SK-N-SH (cell line): ENCODE measurements at regions not wholly inside any gene's neighbourhood (a gene's known extent, or its start where the extent isn't known, plus 50 kb on each side); places are given as distances from the start of the nearest gene placed in this dataset.

Experiments
- CTCF ChIA-PET: fragments of 300-600, 350-600 bp; formaldehyde crosslinking; extraction: SDS; loops from one replicate; lab custom pipeline; 2021; lab: Yijun Ruan, JAX
- POLR2A ChIA-PET: fragments of 350-600 bp; sonication (Branson Sonifier 250); formaldehyde crosslinking; extraction: SDS; loops from one replicate; lab custom pipeline; 2020; ENCODE audit warnings: antibody characterized with exemption, inconsistent platforms; lab: Yijun Ruan, JAX
- DNase-seq: peaks from one replicate; pipeline ENCODE4 v3.0.0; 2012
- H2AFZ ChIP-seq: fragments of 200-600 bp; sonication (generic); 2 replicates; pipeline ENCODE4 v1.8.1; 2016; ENCODE audit warnings: antibody characterized with exemption, mild to moderate bottlenecking, low read depth
- H3F3A ChIP-seq: fragments of 200-600 bp; sonication (generic); replicated peaks from 2 replicates; pipeline ENCODE3; 2016; ENCODE audit warnings: antibody characterized with exemption, mild to moderate bottlenecking; ENCODE audit not compliant: insufficient read depth
- H3K27ac ChIP-seq, 2 experiments: fragments of 200-500 bp in 1 of 2; fragments of 200-600 bp in 1 of 2; sonication (Bioruptor generic) in 1 of 2; sonication (generic), shearing (Covaris generic) in 1 of 2; 2 replicates each; pipeline versions ENCODE4 v1.5.1 to v1.6.1; 2014 to 2016; ENCODE audit warnings: low read depth in 2 of 2, inconsistent platforms in 1 of 2, low read length in 1 of 2, mild to moderate bottlenecking in 1 of 2, mixed read lengths in 1 of 2
- H3K27me3 ChIP-seq: fragments of 200-600 bp; sonication (generic), shearing (Covaris generic); 2 replicates; pipeline ENCODE4 v1.6.1; 2016; ENCODE audit warnings: mixed run types; ENCODE audit not compliant: insufficient read depth
- H3K36me3 ChIP-seq, 2 experiments: fragments of 200-500 bp in 1 of 2; fragments of 200-600 bp in 1 of 2; sonication (Bioruptor generic) in 1 of 2; sonication (generic) in 1 of 2; replicated peaks in 1 of 2; 2 replicates each; pipeline versions ENCODE3 to v1.5.1; 2014 to 2016; ENCODE audit warnings: low read length in 1 of 2, mild to moderate bottlenecking in 1 of 2; ENCODE audit not compliant: insufficient read depth in 2 of 2, control insufficient read depth in 1 of 2
- H3K4me1 ChIP-seq, 2 experiments: fragments of 200-500 bp in 1 of 2; fragments of 200-600 bp in 1 of 2; sonication (Bioruptor generic) in 1 of 2; sonication (generic), shearing (Covaris generic) in 1 of 2; 2 replicates each; pipeline versions ENCODE4 v1.5.1 to v1.6.1; 2014 to 2016; ENCODE audit warnings: low read depth in 1 of 2, low read length in 1 of 2, mixed run types in 1 of 2; ENCODE audit not compliant: insufficient read depth in 2 of 2, control insufficient read depth in 1 of 2
- H3K4me2 ChIP-seq: fragments of 200-600 bp; sonication (generic), shearing (Covaris generic); 2 replicates; pipeline ENCODE4 v1.6.1; 2017; ENCODE audit warnings: mixed run types
- H3K4me3 ChIP-seq, 2 experiments: fragments of 200-500 bp in 1 of 2; fragments of 200-600 bp in 1 of 2; sonication (Bioruptor generic) in 1 of 2; sonication (generic), shearing (Covaris generic) in 1 of 2; 2 replicates each; pipeline versions ENCODE4 v1.5.1 to v1.8.1; 2014 to 2016; ENCODE audit warnings: low read depth in 2 of 2, inconsistent platforms in 1 of 2, low read length in 1 of 2, mild to moderate bottlenecking in 1 of 2, mixed read lengths in 1 of 2, moderate library complexity in 1 of 2
- H3K79me2 ChIP-seq: fragments of 200-600 bp; sonication (generic); 2 replicates; pipeline ENCODE4 v1.8.1; 2017; ENCODE audit warnings: mild to moderate bottlenecking; ENCODE audit not compliant: insufficient read depth
- H3K9ac ChIP-seq: fragments of 200-600 bp; sonication (generic); 2 replicates; pipeline ENCODE4 v1.6.1; 2017; ENCODE audit warnings: mixed run types
- H3K9me2 ChIP-seq: fragments of 200-600 bp; sonication (generic); 2 replicates; pipeline ENCODE4 v1.6.1; 2017; ENCODE audit warnings: mixed run types
- H3K9me3 ChIP-seq: fragments of 200-600 bp; sonication (generic); 2 replicates; pipeline ENCODE4 v1.6.1; 2017; ENCODE audit warnings: mixed run types, mild to moderate bottlenecking, moderate library complexity
- H4K20me1 ChIP-seq: fragments of 200-600 bp; sonication (generic); 2 replicates; pipeline ENCODE4 v1.6.1; 2017; ENCODE audit warnings: mild to moderate bottlenecking, mixed run types; ENCODE audit not compliant: insufficient read depth
- ELF1 ChIP-seq: IDR thresholded peaks from 2 replicates; pipeline ENCODE4 v1.4.0; 2012
- EZH2phosphoT487 ChIP-seq: fragments of 200-600 bp; sonication (generic); IDR thresholded peaks from 2 replicates; pipeline ENCODE4 v1.6.1; 2017; ENCODE audit warnings: low read depth, mixed run types, mild to moderate bottlenecking, antibody characterized with exemption, moderate library complexity, borderline replicate concordance
- FOXJ3 ChIP-seq: sonication (generic); formaldehyde crosslinking; IDR thresholded peaks from 2 replicates; pipeline ENCODE4 v1.5.1; 2020; ENCODE audit warnings: mild to moderate bottlenecking, missing genetic modification reagents
- FOXM1 ChIP-seq: IDR thresholded peaks from 2 replicates; pipeline ENCODE4 v1.4.0; 2012; ENCODE audit warnings: low read depth, mild to moderate bottlenecking
- GABPA ChIP-seq: IDR thresholded peaks from 2 replicates; pipeline ENCODE4 v1.4.0; 2012; ENCODE audit warnings: low read depth, mild to moderate bottlenecking
- MXI1 ChIP-seq: IDR thresholded peaks from 2 replicates; pipeline ENCODE4 v1.6.1; 2012; ENCODE audit warnings: mild to moderate bottlenecking, low read depth, low read length, improper control_type of control experiment
- NFIC ChIP-seq: IDR thresholded peaks from 2 replicates; pipeline ENCODE4 v1.4.0; 2012; ENCODE audit warnings: borderline replicate concordance
- NRF1 ChIP-seq: IDR thresholded peaks from 2 replicates; pipeline ENCODE4 v1.6.1; 2012; ENCODE audit warnings: low read depth, mild to moderate bottlenecking, low read length
- SIN3A ChIP-seq: IDR thresholded peaks from 2 replicates; pipeline ENCODE4 v1.6.1; 2012; ENCODE audit warnings: low read depth, mild to moderate bottlenecking, low read length, moderate library complexity, borderline replicate concordance
- SMC3 ChIP-seq: IDR thresholded peaks from 2 replicates; pipeline ENCODE4 v1.6.1; 2012; ENCODE audit warnings: low read depth, low read length, improper control_type of control experiment
- YY1 ChIP-seq: IDR thresholded peaks from 2 replicates; pipeline ENCODE4 v1.4.0; 2012; ENCODE audit warnings: low read depth, mild to moderate bottlenecking
- WGBS: methylation state at CpG from one replicate; pipeline ENCODE4 v1.1.6; 2017; ENCODE audit warnings: low lambda C conversion rate; 5-methylcytosine and 5-hydroxymethylcytosine counted together
- TF ChIP-seq, protein P1 (sequence below): IDR thresholded peaks from 2 replicates; pipeline ENCODE4 v1.6.1; 2012; ENCODE audit warnings: mild to moderate bottlenecking, low read depth, low read length, moderate library complexity
- TF ChIP-seq, protein P2 (sequence below): IDR thresholded peaks from 2 replicates; pipeline ENCODE4 v1.4.0; 2012; ENCODE audit warnings: low read depth
- TF ChIP-seq, protein P3 (sequence below): fragments of 150-350 bp; IDR thresholded peaks from 2 replicates; pipeline ENCODE4 v1.6.1; 2017; ENCODE audit warnings: antibody characterized with exemption, low read length, low read depth, borderline replicate concordance
- TF ChIP-seq, protein P4 (sequence below): IDR thresholded peaks from 2 replicates; pipeline ENCODE4 v1.4.0; 2012; ENCODE audit warnings: low read depth, borderline replicate concordance
- TF ChIP-seq, protein P5 (sequence below): IDR thresholded peaks from 2 replicates; pipeline ENCODE4 v1.4.0; 2012; ENCODE audit warnings: low read depth, borderline replicate concordance

DNA sequence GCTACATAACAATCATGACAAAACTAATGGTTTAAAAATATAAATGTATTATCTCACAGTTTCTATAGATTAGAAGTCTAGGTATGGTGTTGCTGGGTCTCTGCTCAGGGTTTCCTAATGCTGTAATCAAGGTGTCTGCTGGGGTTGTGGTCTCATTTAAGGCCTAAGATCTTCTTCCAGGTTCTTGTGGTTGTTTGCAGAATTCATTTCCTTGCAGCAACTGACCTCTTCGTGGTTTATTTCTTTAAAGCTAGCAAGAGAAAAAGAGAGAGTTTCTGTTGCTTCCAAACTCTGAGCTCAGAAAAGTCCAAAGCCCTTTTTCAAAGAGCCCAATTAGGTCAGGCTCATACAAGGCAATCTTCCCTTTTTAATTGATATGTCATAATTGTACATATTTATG is 452.7 kb upstream of the CCDC179 start:
- CTCF ChIA-PET: no interaction called here
- WGBS: 65% methylated on average over 1 of the region's 1 CpG
- H3K27ac ChIP-seq: no peak overlapping the region
- no peaks in the 10 kb centered on the region for H3K9me3 ChIP-seq
- no peaks in the 10 kb centered on the region for H3F3A ChIP-seq
- DNase-seq: no peak
- no peak overlapping the region for H3K4me2 ChIP-seq
- no peaks in the 10 kb centered on the region for H3K36me3 ChIP-seq
- no peak overlapping the region for H2AFZ ChIP-seq
- H3K4me3 ChIP-seq: no peak overlapping the region
- no peaks in the 10 kb centered on the region; a peak in 1 of 4 replicates for H3K4me1 ChIP-seq
- TF ChIP-seq, protein P1, sequence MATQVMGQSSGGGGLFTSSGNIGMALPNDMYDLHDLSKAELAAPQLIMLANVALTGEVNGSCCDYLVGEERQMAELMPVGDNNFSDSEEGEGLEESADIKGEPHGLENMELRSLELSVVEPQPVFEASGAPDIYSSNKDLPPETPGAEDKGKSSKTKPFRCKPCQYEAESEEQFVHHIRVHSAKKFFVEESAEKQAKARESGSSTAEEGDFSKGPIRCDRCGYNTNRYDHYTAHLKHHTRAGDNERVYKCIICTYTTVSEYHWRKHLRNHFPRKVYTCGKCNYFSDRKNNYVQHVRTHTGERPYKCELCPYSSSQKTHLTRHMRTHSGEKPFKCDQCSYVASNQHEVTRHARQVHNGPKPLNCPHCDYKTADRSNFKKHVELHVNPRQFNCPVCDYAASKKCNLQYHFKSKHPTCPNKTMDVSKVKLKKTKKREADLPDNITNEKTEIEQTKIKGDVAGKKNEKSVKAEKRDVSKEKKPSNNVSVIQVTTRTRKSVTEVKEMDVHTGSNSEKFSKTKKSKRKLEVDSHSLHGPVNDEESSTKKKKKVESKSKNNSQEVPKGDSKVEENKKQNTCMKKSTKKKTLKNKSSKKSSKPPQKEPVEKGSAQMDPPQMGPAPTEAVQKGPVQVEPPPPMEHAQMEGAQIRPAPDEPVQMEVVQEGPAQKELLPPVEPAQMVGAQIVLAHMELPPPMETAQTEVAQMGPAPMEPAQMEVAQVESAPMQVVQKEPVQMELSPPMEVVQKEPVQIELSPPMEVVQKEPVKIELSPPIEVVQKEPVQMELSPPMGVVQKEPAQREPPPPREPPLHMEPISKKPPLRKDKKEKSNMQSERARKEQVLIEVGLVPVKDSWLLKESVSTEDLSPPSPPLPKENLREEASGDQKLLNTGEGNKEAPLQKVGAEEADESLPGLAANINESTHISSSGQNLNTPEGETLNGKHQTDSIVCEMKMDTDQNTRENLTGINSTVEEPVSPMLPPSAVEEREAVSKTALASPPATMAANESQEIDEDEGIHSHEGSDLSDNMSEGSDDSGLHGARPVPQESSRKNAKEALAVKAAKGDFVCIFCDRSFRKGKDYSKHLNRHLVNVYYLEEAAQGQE: no peak
- TF ChIP-seq FOXJ3 (CRISPR knock-in tag) (no peak), SMC3 (no peak), YY1 (no peak), MXI1 (no peak), SIN3A (no peak)
- TF ChIP-seq, protein P2, sequence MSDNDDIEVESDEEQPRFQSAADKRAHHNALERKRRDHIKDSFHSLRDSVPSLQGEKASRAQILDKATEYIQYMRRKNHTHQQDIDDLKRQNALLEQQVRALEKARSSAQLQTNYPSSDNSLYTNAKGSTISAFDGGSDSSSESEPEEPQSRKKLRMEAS: no peak
- TF ChIP-seq, all 33 proteins: peak for 0
- H4K20me1 ChIP-seq: no peaks in the 10 kb centered on the region
- H3K79me2 ChIP-seq: no peaks in the 10 kb centered on the region
- no peak overlapping the region for H3K9ac ChIP-seq
- no peaks in the 10 kb centered on the region for H3K27me3 ChIP-seq
- POLR2A ChIA-PET: no interaction called here
- no peaks in the 10 kb centered on the region for H3K9me2 ChIP-seq

DNA sequence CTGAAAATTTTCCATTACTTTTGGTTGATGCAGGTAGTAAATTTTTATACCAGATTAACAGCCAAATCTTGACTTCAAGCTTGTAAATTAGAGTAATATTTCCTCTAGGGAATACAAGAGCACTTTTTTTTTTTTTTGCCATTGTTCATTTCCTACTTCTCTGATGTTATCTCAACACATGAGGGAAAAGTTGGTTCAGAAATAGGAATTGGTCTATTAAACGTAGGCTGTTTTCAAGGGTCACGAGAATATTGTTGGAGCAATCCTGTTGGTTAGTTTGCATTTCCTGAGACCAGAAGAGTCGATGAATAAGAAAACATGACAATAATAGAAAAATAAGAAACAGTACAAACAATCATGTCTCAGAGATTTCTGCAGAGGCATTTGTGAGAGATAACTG is 453.9 kb upstream of the CCDC179 start:
- DNase-seq: no peak
- no peaks in the 10 kb centered on the region for H3K79me2 ChIP-seq
- no peak overlapping the region for H3K4me2 ChIP-seq
- no peak overlapping the region for H2AFZ ChIP-seq
- H4K20me1 ChIP-seq: no peaks in the 10 kb centered on the region
- CTCF ChIA-PET: interaction anchor here (0.7 kb wide), 1 partner anchor 553 kb away, joined by 3 read pairs; no protein-coding TSS in a partner anchor
- no peaks in the 10 kb centered on the region for H3K9me3 ChIP-seq
- POLR2A ChIA-PET: no interaction called here
- no peaks in the 10 kb centered on the region for H3K9me2 ChIP-seq
- H3K9ac ChIP-seq: no peak overlapping the region
- H3K36me3 ChIP-seq: no peaks in the 10 kb centered on the region
- WGBS: 64% methylated on average over 3 of the region's 3 CpGs
- no peaks in the 10 kb centered on the region for H3F3A ChIP-seq
- H3K4me1 ChIP-seq: no peaks in the 10 kb centered on the region; a peak in 1 of 4 replicates
- no peak overlapping the region for H3K4me3 ChIP-seq
- TF ChIP-seq NFIC (no peak), FOXJ3 (CRISPR knock-in tag) (no peak), NRF1 (no peak), FOXM1 (no peak), GABPA (no peak), EZH2phosphoT487 (no peak), SIN3A (no peak), ELF1 (no peak), SMC3 (no peak)
- TF ChIP-seq, protein P3, sequence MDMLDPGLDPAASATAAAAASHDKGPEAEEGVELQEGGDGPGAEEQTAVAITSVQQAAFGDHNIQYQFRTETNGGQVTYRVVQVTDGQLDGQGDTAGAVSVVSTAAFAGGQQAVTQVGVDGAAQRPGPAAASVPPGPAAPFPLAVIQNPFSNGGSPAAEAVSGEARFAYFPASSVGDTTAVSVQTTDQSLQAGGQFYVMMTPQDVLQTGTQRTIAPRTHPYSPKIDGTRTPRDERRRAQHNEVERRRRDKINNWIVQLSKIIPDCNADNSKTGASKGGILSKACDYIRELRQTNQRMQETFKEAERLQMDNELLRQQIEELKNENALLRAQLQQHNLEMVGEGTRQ: no peak
- TF ChIP-seq, protein P4, sequence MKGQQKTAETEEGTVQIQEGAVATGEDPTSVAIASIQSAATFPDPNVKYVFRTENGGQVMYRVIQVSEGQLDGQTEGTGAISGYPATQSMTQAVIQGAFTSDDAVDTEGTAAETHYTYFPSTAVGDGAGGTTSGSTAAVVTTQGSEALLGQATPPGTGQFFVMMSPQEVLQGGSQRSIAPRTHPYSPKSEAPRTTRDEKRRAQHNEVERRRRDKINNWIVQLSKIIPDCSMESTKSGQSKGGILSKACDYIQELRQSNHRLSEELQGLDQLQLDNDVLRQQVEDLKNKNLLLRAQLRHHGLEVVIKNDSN: no peak
- TF ChIP-seq, protein P2: no peak
- TF ChIP-seq, protein P5, sequence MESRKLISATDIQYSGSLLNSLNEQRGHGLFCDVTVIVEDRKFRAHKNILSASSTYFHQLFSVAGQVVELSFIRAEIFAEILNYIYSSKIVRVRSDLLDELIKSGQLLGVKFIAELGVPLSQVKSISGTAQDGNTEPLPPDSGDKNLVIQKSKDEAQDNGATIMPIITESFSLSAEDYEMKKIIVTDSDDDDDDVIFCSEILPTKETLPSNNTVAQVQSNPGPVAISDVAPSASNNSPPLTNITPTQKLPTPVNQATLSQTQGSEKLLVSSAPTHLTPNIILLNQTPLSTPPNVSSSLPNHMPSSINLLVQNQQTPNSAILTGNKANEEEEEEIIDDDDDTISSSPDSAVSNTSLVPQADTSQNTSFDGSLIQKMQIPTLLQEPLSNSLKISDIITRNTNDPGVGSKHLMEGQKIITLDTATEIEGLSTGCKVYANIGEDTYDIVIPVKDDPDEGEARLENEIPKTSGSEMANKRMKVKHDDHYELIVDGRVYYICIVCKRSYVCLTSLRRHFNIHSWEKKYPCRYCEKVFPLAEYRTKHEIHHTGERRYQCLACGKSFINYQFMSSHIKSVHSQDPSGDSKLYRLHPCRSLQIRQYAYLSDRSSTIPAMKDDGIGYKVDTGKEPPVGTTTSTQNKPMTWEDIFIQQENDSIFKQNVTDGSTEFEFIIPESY: no peak
- TF ChIP-seq, all 33 proteins: peak for 0
- no peaks in the 10 kb centered on the region for H3K27me3 ChIP-seq
- no peak overlapping the region for H3K27ac ChIP-seq
